Activated CD4-positive, alpha-beta T cell treated with anti-CD3 and anti-CD28 coated beads, Interleukin-2, Interleukin-6, amounts not matched to agents 100 ng/mL and 50 ng/mL, durations not matched to agents 16 hours and 8 hours (primary cell): ENCODE measurements at regions not wholly inside any gene's neighbourhood (a gene's known extent, or its start where the extent isn't known, plus 50 kb on each side); places are given as distances from the start of the nearest gene placed in this dataset.
A peak's percentile ranks its signal among the peaks of the same experiment; 100 is the strongest.
"Not testable (repeated sequence)": the region's sequence is repeated elsewhere in the genome, so short reads cannot be mapped to it uniquely, and the experiment has no call there.

Experiments
- DNase-seq: peaks from one replicate; pipeline ENCODE4 v3.0.0-alpha.2; 2020

GRCh38 chr13:23947893-23948292 lies 50.6 kb upstream of the C1QTNF9B start:
- no peak for DNase-seq

GRCh38 chr13:23949200-23949599 lies 51.9 kb upstream of the C1QTNF9B start:
- no peak for DNase-seq

- no peak for DNase-seq
These were observed 52.4 kb upstream of the C1QTNF9B start for GRCh38 chr13:23949736-23950135.

GRCh38 chr13:23950736-23951510 lies 53.6 kb upstream of the C1QTNF9B start:
- DNase-seq, result no peak

GRCh38 chr13:23952796-23953195 lies 55.5 kb upstream of the C1QTNF9B start:
- DNase-seq, result no peak

GRCh38 chr13:23953860-23954512 lies 56.7 kb upstream of the C1QTNF9B start:
- no peak for DNase-seq

- no peak for DNase-seq
These were observed 57.8 kb upstream of the C1QTNF9B start for GRCh38 chr13:23955064-23955463.

GRCh38 chr13:23956106-23956505 lies 58.8 kb upstream of the C1QTNF9B start:
- DNase-seq, result peak; percentile 57

- no peak for DNase-seq
These were observed 60.7 kb upstream of the C1QTNF9B start for GRCh38 chr13:23957981-23958380.

- DNase-seq, result no peak
These were observed 62.0 kb upstream of the C1QTNF9B start for GRCh38 chr13:23959231-23959862.

GRCh38 chr13:23960566-23961156 lies 63.4 kb upstream of the C1QTNF9B start:
- peak; percentile 49 for DNase-seq

- peak; percentile 18 for DNase-seq
These were observed 66.1 kb upstream of the C1QTNF9B start for GRCh38 chr13:23963184-23963931.

- peak; percentile 57 for DNase-seq
These were observed 66.6 kb upstream of the C1QTNF9B start for GRCh38 chr13:23963947-23964346.

- no peak for DNase-seq
These were observed 68.0 kb upstream of the C1QTNF9B start for GRCh38 chr13:23965346-23965745.

- DNase-seq, result no peak
These were observed 69.0 kb upstream of the C1QTNF9B start for GRCh38 chr13:23966221-23966690.

GRCh38 chr13:23966691-23967615 lies 69.7 kb upstream of the C1QTNF9B start:
- DNase-seq, result peak; percentile 72

- DNase-seq, result not testable (repeated sequence)
These were observed 70.5 kb upstream of the C1QTNF9B start for GRCh38 chr13:23967792-23968191.

GRCh38 chr13:23969647-23970046 lies 72.3 kb upstream of the C1QTNF9B start:
- DNase-seq, result no peak

- no peak for DNase-seq
These were observed 82.3 kb upstream of the C1QTNF9B start for GRCh38 chr13:23979361-23980159.

- DNase-seq, result peak; percentile 87
These were observed 82.9 kb upstream of the C1QTNF9B start for GRCh38 chr13:23980160-23980551.

- no peak for DNase-seq
These were observed 86.4 kb upstream of the C1QTNF9B start for GRCh38 chr13:23983671-23984070.
